A673 (cell line): ENCODE measurements at regions not wholly inside any gene's neighbourhood (a gene's known extent, or its start where the extent isn't known, plus 50 kb on each side); places are given as distances from the start of the nearest gene placed in this dataset.
A peak's percentile ranks its signal among the peaks of the same experiment; 100 is the strongest.

Experiments used
- BruUV-seq: library from RNA; stranded (reverse); fragments of 400-500 nt; replicated peaks from 2 replicates; lab custom pipeline; 2021; lab: Mats Ljungman, UMichigan
- CTCF ChIA-PET: fragments of 300-600 bp; sonication (Branson Sonifier 250); formaldehyde crosslinking; loops from one replicate; lab custom pipeline; 2022; ENCODE audit warnings: antibody characterized with exemption; lab: Charles Lee
- POLR2A ChIA-PET: fragments of 300-600 bp; sonication (Branson Sonifier 250); formaldehyde crosslinking; loops from one replicate; lab custom pipeline; 2022; ENCODE audit warnings: antibody characterized with exemption; ENCODE audit not compliant: low non-redundant PET; lab: Charles Lee
- DNase-seq: peaks from one replicate; pipeline ENCODE4 v3.0.0-alpha.2; 2015; ENCODE audit warnings: low spot score
- H3K27ac ChIP-seq: fragments of 200-600 bp; sonication (generic); 2 replicates; pipeline ENCODE4 v1.5.1; 2016; ENCODE audit warnings: mixed run types, low read depth, mild to moderate bottlenecking, mixed read lengths, antibody characterized with exemption, low read length; ENCODE audit not compliant: poor library complexity, severe bottlenecking
- H3K27me3 ChIP-seq: fragments of 200-600 bp; sonication (generic); replicated peaks from 2 replicates; pipeline ENCODE4 v1.6.1; 2017; ENCODE audit warnings: mixed run types, low read depth, mild to moderate bottlenecking, mixed read lengths, antibody characterized with exemption, low read length; ENCODE audit not compliant: insufficient read depth, poor library complexity
- H3K36me3 ChIP-seq: fragments of 200-600 bp; sonication (generic); 2 replicates; pipeline ENCODE4 v1.6.1; 2016; ENCODE audit warnings: mixed run types, mild to moderate bottlenecking, mixed read lengths, antibody characterized with exemption, low read length; ENCODE audit not compliant: insufficient read depth, poor library complexity, severe bottlenecking
- H3K4me1 ChIP-seq: fragments of 200-600 bp; sonication (generic); 2 replicates; pipeline ENCODE4 v1.6.1; 2017; ENCODE audit warnings: mixed run types, mild to moderate bottlenecking, mixed read lengths, antibody characterized with exemption, low read length; ENCODE audit not compliant: insufficient read depth, poor library complexity, severe bottlenecking
- H3K4me3 ChIP-seq: fragments of 200-600 bp; sonication (generic); 2 replicates; pipeline ENCODE4 v1.5.1; 2016; ENCODE audit warnings: low read depth, mixed run types, mild to moderate bottlenecking, mixed read lengths, low read length; ENCODE audit not compliant: poor library complexity, severe bottlenecking
- H3K9me3 ChIP-seq: fragments of 200-600 bp; sonication (generic); 2 replicates; pipeline ENCODE4 v1.6.1; 2016; ENCODE audit warnings: mixed run types, low read depth, mild to moderate bottlenecking, mixed read lengths, antibody characterized with exemption, low read length; ENCODE audit not compliant: poor library complexity, severe bottlenecking
- CTCF ChIP-seq: fragments of 300-800, 200-600 bp; sonication (generic); conservative IDR thresholded peaks from 2 replicates; pipeline ENCODE4 v1.5.1; 2017; ENCODE audit warnings: low read depth, mild to moderate bottlenecking, antibody characterized with exemption, low read length, moderate library complexity, mixed read lengths
- EZH2 ChIP-seq: fragments of 200-600 bp; sonication (generic); IDR thresholded peaks from 2 replicates; pipeline ENCODE4 v1.6.1; 2017; ENCODE audit warnings: borderline replicate concordance, low read depth, mild to moderate bottlenecking, mixed read lengths, antibody characterized with exemption, low read length; ENCODE audit not compliant: poor library complexity, severe bottlenecking
- intact Hi-C: fragments of 100-400 bp; cut with micrococcal nuclease; formaldehyde crosslinking; loops from one replicate; pipeline ENCODE4 v1.10.0; 2022; ENCODE audit not compliant: unreplicated experiment

GRCh38 chr2:111705711-111706336 is 178.2 kb downstream of the ANAPC1 start:
- intact Hi-C loops: no loop called here
- CTCF ChIA-PET: no interaction called here
- DNase-seq: peak; percentile 46

GRCh38 chr2:111706481-111707001 is 177.5 kb downstream of the ANAPC1 start:
- Histone ChIP-seq H3K36me3 (no peaks in the 10 kb centered on the region), H3K4me1 (peaks cover 4% of the 10 kb centered on the region), H3K9me3 (no peaks in the 10 kb centered on the region), H3K27me3 (no peaks in the 10 kb centered on the region), H3K27ac (no peak overlapping the region), H3K4me3 (no peak overlapping the region)
- no TSS peak for BruUV-seq
- no peak for DNase-seq
- intact Hi-C loops: no loop called here
- ChIA-PET CTCF (no interaction called here), POLR2A (no interaction called here)
- TF ChIP-seq EZH2 (no peak), CTCF (no peak)

More at GRCh38 chr2:111705711-111706336, 178.2 kb downstream of the ANAPC1 start:
- POLR2A ChIA-PET: no interaction called here
- H3K9me3 ChIP-seq: no peaks in the 10 kb centered on the region
- TF ChIP-seq EZH2 (no peak), CTCF (no peak)
- no TSS peak for BruUV-seq
- no peak overlapping the region for H3K4me3 ChIP-seq
- H3K4me1 ChIP-seq: peaks cover 4% of the 10 kb centered on the region
- no peaks in the 10 kb centered on the region for H3K36me3 ChIP-seq
- no peak overlapping the region for H3K27ac ChIP-seq
- no peaks in the 10 kb centered on the region for H3K27me3 ChIP-seq

GRCh38 chr2:111707700-111708099 is 176.3 kb downstream of the ANAPC1 start:
- Histone ChIP-seq H3K36me3 (no peaks in the 10 kb centered on the region), H3K9me3 (no peaks in the 10 kb centered on the region), H3K27me3 (no peaks in the 10 kb centered on the region), H3K4me1 (peaks cover 4% of the 10 kb centered on the region), H3K27ac (no peak overlapping the region), H3K4me3 (no peak overlapping the region)
- TF ChIP-seq CTCF (no peak), EZH2 (no peak)
- ChIA-PET CTCF (no interaction called here), POLR2A (no interaction called here)
- BruUV-seq: no TSS peak
- intact Hi-C loops: no loop called here
- no peak for DNase-seq
